ENCODE measurements at regions not wholly inside any gene's neighbourhood (a gene's known extent, or its start where the extent isn't known, plus 50 kb on each side); places are given as distances from the start of the nearest gene placed in this dataset.

DNA sequence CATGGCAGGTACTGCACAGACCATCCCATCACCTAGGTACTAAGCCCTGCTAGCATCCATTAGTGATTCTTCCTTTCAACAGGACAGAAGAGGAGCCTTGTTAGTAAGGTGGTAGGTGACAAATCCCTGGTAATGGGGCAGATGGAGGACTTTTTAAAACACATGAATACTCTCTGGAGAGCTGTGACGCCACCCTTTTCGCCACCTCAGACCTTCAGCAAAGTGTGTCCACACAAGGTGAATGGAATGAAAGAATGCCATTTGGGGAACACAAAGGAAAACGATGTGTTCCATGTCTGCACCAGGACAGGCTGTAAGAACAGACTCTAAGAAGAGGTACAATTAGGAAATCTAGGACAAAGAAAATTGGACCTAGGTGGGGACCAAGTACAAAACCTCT lies 110.5 kb upstream of the CARMIL1 start:
- TF ChIP-seq FOXM1 (IDR thresholded peaks at IDR 0.05; ENCODE audit: borderline replicate concordance) (no peak), SP1 (IDR thresholded peaks at IDR 0.05) (no peak), ELF4 (IDR thresholded peaks at IDR 0.05) (no peak), ZNF384 (IDR thresholded peaks at IDR 0.05) (no peak), HDGF (IDR thresholded peaks at IDR 0.05; ENCODE audit: borderline replicate concordance) (no peak), LEF1 (IDR thresholded peaks at IDR 0.05; ENCODE audit: borderline replicate concordance) (no peak), ARNT (IDR thresholded peaks at IDR 0.05) (no peak), BHLHE40 (IDR thresholded peaks at IDR 0.05; ENCODE audit: borderline replicate concordance) (no peak)
